K562 (cell line): ENCODE measurements at regions not wholly inside any gene's neighbourhood (a gene's known extent, or its start where the extent isn't known, plus 50 kb on each side); places are given as distances from the start of the nearest gene placed in this dataset.

Experiments used
- ARID2 ChIP-seq: fragments of 450-650 bp; IDR thresholded peaks from 2 replicates; pipeline ENCODE4 v1.6.1; 2017; ENCODE audit warnings: antibody characterized with exemption, mild to moderate bottlenecking
- BACH1 ChIP-seq: fragments of 200-800 bp; sonication (Bioruptor generic); IDR thresholded peaks from 2 replicates; pipeline ENCODE4 v1.6.1; 2016; ENCODE audit warnings: missing genetic modification characterization, missing compliant biosample characterization
- CREM ChIP-seq: IDR thresholded peaks from 2 replicates; pipeline ENCODE4 v1.6.1; 2014; ENCODE audit warnings: antibody characterized with exemption, low read depth
- GATA2 ChIP-seq: sonication (generic); formaldehyde crosslinking; IDR thresholded peaks from 2 replicates; pipeline ENCODE4 v1.4.0; 2020; ENCODE audit warnings: mild to moderate bottlenecking, missing genetic modification reagents
- HIVEP1 ChIP-seq: fragments of 250-450 bp; sonication (Bioruptor Pico); IDR thresholded peaks from 2 replicates; pipeline ENCODE4 v1.4.0; 2020; ENCODE audit warnings: mild to moderate bottlenecking
- HLTF ChIP-seq: fragments of 450-650 bp; IDR thresholded peaks from 2 replicates; pipeline ENCODE4 v1.6.1; 2016
- MCM5 ChIP-seq: fragments of 450-650 bp; IDR thresholded peaks from 2 replicates; pipeline ENCODE4 v1.6.1; 2016; ENCODE audit warnings: low read depth
- NCOA1 ChIP-seq: fragments of 450-650 bp; IDR thresholded peaks from 2 replicates; pipeline ENCODE4 v1.6.1; 2016; ENCODE audit warnings: low read depth
- NEUROD1 ChIP-seq: fragments of 150-350 bp; IDR thresholded peaks from 2 replicates; pipeline ENCODE4 v1.6.1; 2014; ENCODE audit warnings: borderline replicate concordance, low read length, low read depth; ENCODE audit not compliant: partially characterized antibody
- RBFOX2 ChIP-seq: fragments of 200-400 bp; formaldehyde crosslinking; IDR thresholded peaks from 2 replicates; pipeline ENCODE4 v1.6.1; 2017; ENCODE audit warnings: low read depth, mild to moderate bottlenecking, low read length, moderate library complexity
- TAF15 ChIP-seq: fragments of 200-400 bp; formaldehyde crosslinking; IDR thresholded peaks from 2 replicates; pipeline ENCODE4 v1.6.1; 2017; ENCODE audit warnings: mild to moderate bottlenecking, low read depth, low read length, moderate library complexity
- TRIM24 ChIP-seq, 2 experiments: fragments of 450-650 bp; IDR thresholded peaks; 2 replicates each; pipeline ENCODE4 v1.6.1; 2016
- ZFP30 ChIP-seq: fragments of 250-450 bp; sonication (Bioruptor Pico); IDR thresholded peaks from 2 replicates; pipeline ENCODE4 v1.8.0; 2022; ENCODE audit warnings: moderate library complexity, mild to moderate bottlenecking, inconsistent platforms, borderline replicate concordance
- ZNF75A ChIP-seq: fragments of 450-650 bp; formaldehyde crosslinking; IDR thresholded peaks from 2 replicates; pipeline ENCODE4 v1.4.0; 2020; ENCODE audit warnings: mild to moderate bottlenecking
- TF ChIP-seq, protein P1 (sequence below): fragments of 150-350 bp; IDR thresholded peaks from 2 replicates; pipeline ENCODE4 v1.6.1; 2014; ENCODE audit warnings: low read depth, mild to moderate bottlenecking, low read length, borderline replicate concordance
- TF ChIP-seq, protein P2 (sequence below), 2 experiments: fragments of 450-650 bp; conservative IDR thresholded peaks; 2 replicates each; pipeline ENCODE4 v1.6.1; 2017; ENCODE audit warnings: mild to moderate bottlenecking in 2 of 2, moderate library complexity in 2 of 2
- TF ChIP-seq, protein P3 (sequence below): fragments of 250-450 bp; sonication (Bioruptor Pico); IDR thresholded peaks from 2 replicates; pipeline ENCODE4 v1.4.0; 2020; ENCODE audit warnings: mild to moderate bottlenecking, moderate library complexity
- TF ChIP-seq, protein P4 (sequence below): fragments of 250-450 bp; sonication (Bioruptor Pico); IDR thresholded peaks from 2 replicates; pipeline ENCODE4 v1.5.0; 2021; ENCODE audit warnings: mild to moderate bottlenecking, borderline replicate concordance

DNA sequence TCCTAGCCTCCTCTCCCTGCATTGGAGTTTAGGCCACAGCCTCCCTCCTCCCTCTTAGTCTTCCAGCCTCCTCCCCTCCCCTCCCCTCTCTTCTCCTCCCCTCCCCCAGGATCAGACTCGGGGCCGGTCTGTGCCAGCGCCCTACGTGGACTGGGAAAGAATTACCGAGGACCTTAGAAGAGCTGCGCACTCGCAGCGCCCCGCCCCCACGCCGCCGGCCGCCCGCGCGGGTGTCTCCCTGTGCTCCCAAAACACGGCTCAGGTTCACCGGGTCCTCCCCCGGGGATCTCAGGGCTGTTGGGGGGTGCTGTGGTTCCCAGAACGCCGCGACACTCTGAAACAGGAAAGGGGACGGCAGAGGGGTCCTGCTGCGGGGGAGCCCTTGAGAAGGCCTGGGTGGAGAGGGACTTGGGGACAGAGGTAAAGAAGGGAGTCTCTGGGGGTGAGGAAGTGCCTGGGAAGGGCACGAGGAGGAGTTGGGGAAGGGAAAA is 122.3 kb upstream of the TBL1X start (continued):
- TF ChIP-seq TRIM24 (IDR thresholded peaks at IDR 0.05) = peak in 1 of 2 experiments; percentile 68; a peak in 2 of 4 replicates
- no peak for TF ChIP-seq BACH1
- TF ChIP-seq GATA2 (CRISPR knock-in tag) = no peak
- TF ChIP-seq NEUROD1 = peak; percentile 62
- peak; percentile 54 for TF ChIP-seq CREM
- TF ChIP-seq, protein P1, sequence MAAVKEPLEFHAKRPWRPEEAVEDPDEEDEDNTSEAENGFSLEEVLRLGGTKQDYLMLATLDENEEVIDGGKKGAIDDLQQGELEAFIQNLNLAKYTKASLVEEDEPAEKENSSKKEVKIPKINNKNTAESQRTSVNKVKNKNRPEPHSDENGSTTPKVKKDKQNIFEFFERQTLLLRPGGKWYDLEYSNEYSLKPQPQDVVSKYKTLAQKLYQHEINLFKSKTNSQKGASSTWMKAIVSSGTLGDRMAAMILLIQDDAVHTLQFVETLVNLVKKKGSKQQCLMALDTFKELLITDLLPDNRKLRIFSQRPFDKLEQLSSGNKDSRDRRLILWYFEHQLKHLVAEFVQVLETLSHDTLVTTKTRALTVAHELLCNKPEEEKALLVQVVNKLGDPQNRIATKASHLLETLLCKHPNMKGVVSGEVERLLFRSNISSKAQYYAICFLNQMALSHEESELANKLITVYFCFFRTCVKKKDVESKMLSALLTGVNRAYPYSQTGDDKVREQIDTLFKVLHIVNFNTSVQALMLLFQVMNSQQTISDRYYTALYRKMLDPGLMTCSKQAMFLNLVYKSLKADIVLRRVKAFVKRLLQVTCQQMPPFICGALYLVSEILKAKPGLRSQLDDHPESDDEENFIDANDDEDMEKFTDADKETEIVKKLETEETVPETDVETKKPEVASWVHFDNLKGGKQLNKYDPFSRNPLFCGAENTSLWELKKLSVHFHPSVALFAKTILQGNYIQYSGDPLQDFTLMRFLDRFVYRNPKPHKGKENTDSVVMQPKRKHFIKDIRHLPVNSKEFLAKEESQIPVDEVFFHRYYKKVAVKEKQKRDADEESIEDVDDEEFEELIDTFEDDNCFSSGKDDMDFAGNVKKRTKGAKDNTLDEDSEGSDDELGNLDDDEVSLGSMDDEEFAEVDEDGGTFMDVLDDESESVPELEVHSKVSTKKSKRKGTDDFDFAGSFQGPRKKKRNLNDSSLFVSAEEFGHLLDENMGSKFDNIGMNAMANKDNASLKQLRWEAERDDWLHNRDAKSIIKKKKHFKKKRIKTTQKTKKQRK = no peak
- TF ChIP-seq HLTF = no peak
- TF ChIP-seq MCM5 = no peak
- TF ChIP-seq, protein P2, sequence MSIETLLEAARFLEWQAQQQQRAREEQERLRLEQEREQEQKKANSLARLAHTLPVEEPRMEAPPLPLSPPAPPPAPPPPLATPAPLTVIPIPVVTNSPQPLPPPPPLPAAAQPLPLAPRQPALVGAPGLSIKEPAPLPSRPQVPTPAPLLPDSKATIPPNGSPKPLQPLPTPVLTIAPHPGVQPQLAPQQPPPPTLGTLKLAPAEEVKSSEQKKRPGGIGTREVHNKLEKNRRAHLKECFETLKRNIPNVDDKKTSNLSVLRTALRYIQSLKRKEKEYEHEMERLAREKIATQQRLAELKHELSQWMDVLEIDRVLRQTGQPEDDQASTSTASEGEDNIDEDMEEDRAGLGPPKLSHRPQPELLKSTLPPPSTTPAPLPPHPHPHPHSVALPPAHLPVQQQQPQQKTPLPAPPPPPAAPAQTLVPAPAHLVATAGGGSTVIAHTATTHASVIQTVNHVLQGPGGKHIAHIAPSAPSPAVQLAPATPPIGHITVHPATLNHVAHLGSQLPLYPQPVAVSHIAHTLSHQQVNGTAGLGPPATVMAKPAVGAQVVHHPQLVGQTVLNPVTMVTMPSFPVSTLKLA (conservative IDR thresholded peaks at IDR 0.05) = peak in 1 of 2 experiments; percentile 55; a peak in 3 of 4 replicates
- no peak for TF ChIP-seq NCOA1
- TF ChIP-seq ZNF75A = no peak
- peak; percentile 72 for TF ChIP-seq RBFOX2
- TF ChIP-seq ARID2 = no peak
- TF ChIP-seq ZFP30 (CRISPR knock-in tag) = no peak
- TF ChIP-seq, protein P3, sequence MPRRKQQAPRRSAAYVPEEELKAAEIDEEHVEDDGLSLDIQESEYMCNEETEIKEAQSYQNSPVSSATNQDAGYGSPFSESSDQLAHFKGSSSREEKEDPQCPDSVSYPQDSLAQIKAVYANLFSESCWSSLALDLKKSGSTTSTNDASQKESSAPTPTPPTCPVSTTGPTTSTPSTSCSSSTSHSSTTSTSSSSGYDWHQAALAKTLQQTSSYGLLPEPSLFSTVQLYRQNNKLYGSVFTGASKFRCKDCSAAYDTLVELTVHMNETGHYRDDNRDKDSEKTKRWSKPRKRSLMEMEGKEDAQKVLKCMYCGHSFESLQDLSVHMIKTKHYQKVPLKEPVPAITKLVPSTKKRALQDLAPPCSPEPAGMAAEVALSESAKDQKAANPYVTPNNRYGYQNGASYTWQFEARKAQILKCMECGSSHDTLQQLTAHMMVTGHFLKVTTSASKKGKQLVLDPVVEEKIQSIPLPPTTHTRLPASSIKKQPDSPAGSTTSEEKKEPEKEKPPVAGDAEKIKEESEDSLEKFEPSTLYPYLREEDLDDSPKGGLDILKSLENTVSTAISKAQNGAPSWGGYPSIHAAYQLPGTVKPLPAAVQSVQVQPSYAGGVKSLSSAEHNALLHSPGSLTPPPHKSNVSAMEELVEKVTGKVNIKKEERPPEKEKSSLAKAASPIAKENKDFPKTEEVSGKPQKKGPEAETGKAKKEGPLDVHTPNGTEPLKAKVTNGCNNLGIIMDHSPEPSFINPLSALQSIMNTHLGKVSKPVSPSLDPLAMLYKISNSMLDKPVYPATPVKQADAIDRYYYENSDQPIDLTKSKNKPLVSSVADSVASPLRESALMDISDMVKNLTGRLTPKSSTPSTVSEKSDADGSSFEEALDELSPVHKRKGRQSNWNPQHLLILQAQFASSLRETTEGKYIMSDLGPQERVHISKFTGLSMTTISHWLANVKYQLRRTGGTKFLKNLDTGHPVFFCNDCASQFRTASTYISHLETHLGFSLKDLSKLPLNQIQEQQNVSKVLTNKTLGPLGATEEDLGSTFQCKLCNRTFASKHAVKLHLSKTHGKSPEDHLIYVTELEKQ (CRISPR knock-in tag) = no peak
- no peak for TF ChIP-seq TAF15
- TF ChIP-seq HIVEP1 (CRISPR knock-in tag) = no peak
- TF ChIP-seq, protein P4, sequence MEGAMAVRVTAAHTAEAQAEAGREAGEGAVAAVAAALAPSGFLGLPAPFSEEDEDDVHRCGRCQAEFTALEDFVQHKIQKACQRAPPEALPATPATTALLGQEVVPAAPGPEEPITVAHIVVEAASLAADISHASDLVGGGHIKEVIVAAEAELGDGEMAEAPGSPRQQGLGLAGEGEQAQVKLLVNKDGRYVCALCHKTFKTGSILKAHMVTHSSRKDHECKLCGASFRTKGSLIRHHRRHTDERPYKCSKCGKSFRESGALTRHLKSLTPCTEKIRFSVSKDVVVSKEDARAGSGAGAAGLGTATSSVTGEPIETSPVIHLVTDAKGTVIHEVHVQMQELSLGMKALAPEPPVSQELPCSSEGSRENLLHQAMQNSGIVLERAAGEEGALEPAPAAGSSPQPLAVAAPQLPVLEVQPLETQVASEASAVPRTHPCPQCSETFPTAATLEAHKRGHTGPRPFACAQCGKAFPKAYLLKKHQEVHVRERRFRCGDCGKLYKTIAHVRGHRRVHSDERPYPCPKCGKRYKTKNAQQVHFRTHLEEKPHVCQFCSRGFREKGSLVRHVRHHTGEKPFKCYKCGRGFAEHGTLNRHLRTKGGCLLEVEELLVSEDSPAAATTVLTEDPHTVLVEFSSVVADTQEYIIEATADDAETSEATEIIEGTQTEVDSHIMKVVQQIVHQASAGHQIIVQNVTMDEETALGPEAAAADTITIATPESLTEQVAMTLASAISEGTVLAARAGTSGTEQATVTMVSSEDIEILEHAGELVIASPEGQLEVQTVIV (CRISPR knock-in tag) = no peak
